HEK293 (cell line): ENCODE measurements at regions not wholly inside any gene's neighbourhood (a gene's known extent, or its start where the extent isn't known, plus 50 kb on each side); places are given as distances from the start of the nearest gene placed in this dataset.

ENCODE experiments used
- CTCF ChIA-PET: fragments of 350-600 bp; formaldehyde crosslinking; extraction: SDS; loops from one replicate; lab custom pipeline; 2021; ENCODE audit warnings: antibody characterized with exemption; lab: Yijun Ruan, JAX
- POLR2A ChIA-PET: fragments of 300-600 bp; formaldehyde crosslinking; extraction: SDS; loops from one replicate; lab custom pipeline; 2020; ENCODE audit warnings: antibody characterized with exemption, inconsistent platforms; lab: Yijun Ruan, JAX
- H3K27ac ChIP-seq: fragments of 200-500 bp; sonication (Bioruptor generic); 2 replicates; pipeline ENCODE4 v1.5.1; 2014; ENCODE audit warnings: low read depth, low read length, control low read depth, inconsistent platforms; ENCODE audit errors: extremely low read depth
- H3K36me3 ChIP-seq, 2 experiments: fragments of 200-500 bp in 1 of 2; sonication (Bioruptor generic) in 1 of 2; 1 replicate in 1 of 2; 2 replicates in 1 of 2; pipeline ENCODE4 v1.5.1; 2014 to 2017; ENCODE audit warnings: inconsistent platforms in 2 of 2, low read length in 2 of 2; ENCODE audit not compliant: control insufficient read depth in 2 of 2, insufficient read depth in 1 of 2
- H3K4me1 ChIP-seq: fragments of 200-500 bp; sonication (Bioruptor generic); 2 replicates; pipeline ENCODE4 v1.5.1; 2014; ENCODE audit warnings: mild to moderate bottlenecking, low read length, inconsistent platforms; ENCODE audit not compliant: control insufficient read depth, insufficient read depth
- H3K4me3 ChIP-seq: 2 replicates; pipeline ENCODE4 v1.5.1; 2011; ENCODE audit warnings: low read depth, mild to moderate bottlenecking, control low read depth, low read length, moderate library complexity
- H3K9me3 ChIP-seq: fragments of 200-500 bp; sonication (Bioruptor generic); 2 replicates; pipeline ENCODE4 v1.5.1; 2014; ENCODE audit warnings: low read depth, low read length, inconsistent platforms; ENCODE audit not compliant: control insufficient read depth, insufficient read depth
- GLIS1 ChIP-seq: fragments of 450-650 bp; formaldehyde crosslinking; IDR thresholded peaks from 2 replicates; pipeline ENCODE4 v1.5.1; 2016; ENCODE audit warnings: missing biosample characterization, missing genetic modification characterization
- HOXA7 ChIP-seq: sonication (generic); formaldehyde crosslinking; IDR thresholded peaks from 2 replicates; pipeline ENCODE4 v1.8.1; 2022; ENCODE audit warnings: missing genetic modification reagents, borderline replicate concordance
- HOXD13 ChIP-seq: sonication (generic); formaldehyde crosslinking; IDR thresholded peaks from 2 replicates; pipeline ENCODE4 v1.8.0; 2022; ENCODE audit warnings: missing genetic modification reagents, borderline replicate concordance
- TRIM28 ChIP-seq: IDR thresholded peaks from 2 replicates; pipeline ENCODE4 v1.6.1; 2011; ENCODE audit warnings: low read length, control low read depth, borderline replicate concordance
- ZNF157 ChIP-seq: fragments of 450-650 bp; formaldehyde crosslinking; IDR thresholded peaks from 2 replicates; pipeline ENCODE4 v1.5.1; 2016; ENCODE audit warnings: missing biosample characterization, missing genetic modification characterization
- ZNF2 ChIP-seq: fragments of 450-650 bp; formaldehyde crosslinking; IDR thresholded peaks from 2 replicates; pipeline ENCODE4 v1.5.1; 2016; ENCODE audit warnings: missing biosample characterization, missing genetic modification characterization
- ZNF211 ChIP-seq: fragments of 450-650 bp; formaldehyde crosslinking; IDR thresholded peaks from 2 replicates; pipeline ENCODE4 v1.5.1; 2016; ENCODE audit warnings: low read depth, missing biosample characterization, missing genetic modification characterization
- ZNF302 ChIP-seq: fragments of 450-650 bp; formaldehyde crosslinking; IDR thresholded peaks from 2 replicates; pipeline ENCODE4 v1.5.1; 2016; ENCODE audit warnings: missing biosample characterization, missing genetic modification characterization, low read depth
- ZNF350 ChIP-seq: fragments of 450-650 bp; formaldehyde crosslinking; IDR thresholded peaks from 2 replicates; pipeline ENCODE4 v1.5.0; 2017; ENCODE audit warnings: missing biosample characterization, mild to moderate bottlenecking, missing genetic modification characterization
- ZNF416 ChIP-seq: fragments of 450-650 bp; formaldehyde crosslinking; IDR thresholded peaks from 2 replicates; pipeline ENCODE4 v1.5.1; 2016; ENCODE audit warnings: missing biosample characterization, missing genetic modification characterization
- ZNF423 ChIP-seq: fragments of 450-650 bp; formaldehyde crosslinking; IDR thresholded peaks from 2 replicates; pipeline ENCODE4 v1.5.1; 2016; ENCODE audit warnings: missing biosample characterization, missing genetic modification characterization
- ZNF433 ChIP-seq: fragments of 450-650 bp; formaldehyde crosslinking; IDR thresholded peaks from 2 replicates; pipeline ENCODE4 v1.5.1; 2016; ENCODE audit warnings: missing biosample characterization, missing genetic modification characterization, low read depth
- ZNF514 ChIP-seq: fragments of 450-650 bp; formaldehyde crosslinking; IDR thresholded peaks from 2 replicates; pipeline ENCODE4 v1.5.1; 2016; ENCODE audit warnings: missing biosample characterization, missing genetic modification characterization
- ZNF521 ChIP-seq: fragments of 450-650 bp; formaldehyde crosslinking; IDR thresholded peaks from 2 replicates; pipeline ENCODE4 v1.5.1; 2017; ENCODE audit warnings: missing biosample characterization, mild to moderate bottlenecking, missing genetic modification characterization
- ZNF529 ChIP-seq: fragments of 450-650 bp; formaldehyde crosslinking; IDR thresholded peaks from 2 replicates; pipeline ENCODE4 v1.5.1; 2017; ENCODE audit warnings: missing genetic modification characterization, missing biosample characterization; ENCODE audit not compliant: insufficient replicate concordance
- ZNF555 ChIP-seq: fragments of 450-650 bp; formaldehyde crosslinking; conservative IDR thresholded peaks from 2 replicates; pipeline ENCODE4 v1.5.1; 2017; ENCODE audit warnings: missing biosample characterization, mild to moderate bottlenecking, missing genetic modification characterization, inconsistent platforms
- ZNF560 ChIP-seq: fragments of 450-650 bp; formaldehyde crosslinking; IDR thresholded peaks from 2 replicates; pipeline ENCODE4 v1.5.1; 2017; ENCODE audit warnings: missing biosample characterization, missing genetic modification characterization, borderline replicate concordance
- ZNF580 ChIP-seq: fragments of 450-650 bp; formaldehyde crosslinking; IDR thresholded peaks from 2 replicates; pipeline ENCODE4 v1.5.1; 2016; ENCODE audit warnings: missing biosample characterization, missing genetic modification characterization
- ZNF621 ChIP-seq: fragments of 450-650 bp; formaldehyde crosslinking; IDR thresholded peaks from 2 replicates; pipeline ENCODE4 v1.5.1; 2017; ENCODE audit warnings: missing biosample characterization, missing genetic modification characterization
- ZNF692 ChIP-seq: fragments of 450-650 bp; formaldehyde crosslinking; IDR thresholded peaks from 2 replicates; pipeline ENCODE4 v1.5.1; 2016; ENCODE audit warnings: missing biosample characterization, missing genetic modification characterization
- ZNF76 ChIP-seq: fragments of 450-650 bp; formaldehyde crosslinking; IDR thresholded peaks from 2 replicates; pipeline ENCODE4; 2016; ENCODE audit warnings: low read depth, missing biosample characterization, missing genetic modification characterization, borderline replicate concordance
- TF ChIP-seq, protein P1 (sequence below): fragments of 450-650 bp; formaldehyde crosslinking; IDR thresholded peaks from 2 replicates; pipeline ENCODE4 v1.5.1; 2016; ENCODE audit warnings: missing biosample characterization, missing genetic modification characterization
- TF ChIP-seq, protein P2 (sequence below): fragments of 450-650 bp; formaldehyde crosslinking; IDR thresholded peaks from 2 replicates; pipeline ENCODE4 v1.5.1; 2016; ENCODE audit warnings: missing biosample characterization, missing genetic modification characterization
- TF ChIP-seq, protein P3 (sequence below): fragments of 450-650 bp; formaldehyde crosslinking; IDR thresholded peaks from 2 replicates; pipeline ENCODE4 v1.5.1; 2016; ENCODE audit warnings: missing biosample characterization, missing genetic modification characterization

- TF ChIP-seq ZNF560 (tag by site-specific recombination) (no peak), ZNF302 (tag by site-specific recombination) (no peak), GLIS1 (no peak), ZNF2 (tag by site-specific recombination) (no peak), ZNF211 (tag by site-specific recombination) (no peak), ZNF692 (tag by site-specific recombination) (no peak), ZNF157 (tag by site-specific recombination) (no peak), ZNF350 (tag by site-specific recombination) (no peak), ZNF521 (no peak)
Observed at GRCh38 chr9:135306699-135307098, 172.9 kb upstream of the PPP1R26 start (continued).

DNA sequence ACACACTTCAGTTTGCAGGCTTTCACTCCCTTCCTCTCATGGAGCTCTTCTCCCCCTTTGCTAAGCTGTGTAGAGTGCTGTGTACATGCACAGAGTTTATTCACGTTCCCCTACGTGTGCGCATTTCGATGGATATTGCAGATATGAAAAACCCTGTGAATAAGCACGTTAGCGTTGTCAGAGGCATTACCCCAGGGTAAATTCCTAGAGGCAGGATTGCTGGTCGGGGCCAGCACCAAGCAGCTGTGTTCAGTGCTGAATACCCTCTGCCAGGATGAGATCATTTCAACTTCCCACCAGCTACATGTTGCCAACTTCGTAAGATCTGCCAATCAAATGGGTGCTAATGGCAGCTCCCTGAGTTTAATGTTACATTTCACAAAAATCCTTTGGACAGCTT, 172.3 kb upstream of the PPP1R26 start:
- Histone ChIP-seq H3K9me3 (no peaks in the 10 kb centered on the region; the same call in 1 of the 2 replicates), H3K27ac (no peak overlapping the region), H3K4me1 (no peaks in the 10 kb centered on the region), H3K36me3 (no peaks in the 10 kb centered on the region), H3K4me3 (no peak overlapping the region)
- ChIA-PET CTCF (no interaction called here), POLR2A (no interaction called here)
- TF ChIP-seq, protein P1, sequence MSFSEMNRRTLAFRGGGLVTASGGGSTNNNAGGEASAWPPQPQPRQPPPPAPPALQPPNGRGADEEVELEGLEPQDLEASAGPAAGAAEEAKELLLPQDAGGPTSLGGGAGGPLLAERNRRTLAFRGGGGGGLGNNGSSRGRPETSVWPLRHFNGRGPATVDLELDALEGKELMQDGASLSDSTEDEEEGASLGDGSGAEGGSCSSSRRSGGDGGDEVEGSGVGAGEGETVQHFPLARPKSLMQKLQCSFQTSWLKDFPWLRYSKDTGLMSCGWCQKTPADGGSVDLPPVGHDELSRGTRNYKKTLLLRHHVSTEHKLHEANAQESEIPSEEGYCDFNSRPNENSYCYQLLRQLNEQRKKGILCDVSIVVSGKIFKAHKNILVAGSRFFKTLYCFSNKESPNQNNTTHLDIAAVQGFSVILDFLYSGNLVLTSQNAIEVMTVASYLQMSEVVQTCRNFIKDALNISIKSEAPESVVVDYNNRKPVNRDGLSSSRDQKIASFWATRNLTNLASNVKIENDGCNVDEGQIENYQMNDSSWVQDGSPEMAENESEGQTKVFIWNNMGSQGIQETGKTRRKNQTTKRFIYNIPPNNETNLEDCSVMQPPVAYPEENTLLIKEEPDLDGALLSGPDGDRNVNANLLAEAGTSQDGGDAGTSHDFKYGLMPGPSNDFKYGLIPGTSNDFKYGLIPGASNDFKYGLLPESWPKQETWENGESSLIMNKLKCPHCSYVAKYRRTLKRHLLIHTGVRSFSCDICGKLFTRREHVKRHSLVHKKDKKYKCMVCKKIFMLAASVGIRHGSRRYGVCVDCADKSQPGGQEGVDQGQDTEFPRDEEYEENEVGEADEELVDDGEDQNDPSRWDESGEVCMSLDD (tag by site-specific recombination) = no peak
- TF ChIP-seq HOXD13 (CRISPR knock-in tag) = no peak
- TF ChIP-seq, protein P2, sequence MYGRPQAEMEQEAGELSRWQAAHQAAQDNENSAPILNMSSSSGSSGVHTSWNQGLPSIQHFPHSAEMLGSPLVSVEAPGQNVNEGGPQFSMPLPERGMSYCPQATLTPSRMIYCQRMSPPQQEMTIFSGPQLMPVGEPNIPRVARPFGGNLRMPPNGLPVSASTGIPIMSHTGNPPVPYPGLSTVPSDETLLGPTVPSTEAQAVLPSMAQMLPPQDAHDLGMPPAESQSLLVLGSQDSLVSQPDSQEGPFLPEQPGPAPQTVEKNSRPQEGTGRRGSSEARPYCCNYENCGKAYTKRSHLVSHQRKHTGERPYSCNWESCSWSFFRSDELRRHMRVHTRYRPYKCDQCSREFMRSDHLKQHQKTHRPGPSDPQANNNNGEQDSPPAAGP (tag by site-specific recombination) = no peak
- no peak for TF ChIP-seq HOXA7 (CRISPR knock-in tag)
- TF ChIP-seq ZNF76 (tag by site-specific recombination) = no peak
- no peak for TF ChIP-seq ZNF433 (tag by site-specific recombination)
- TF ChIP-seq, protein P3, sequence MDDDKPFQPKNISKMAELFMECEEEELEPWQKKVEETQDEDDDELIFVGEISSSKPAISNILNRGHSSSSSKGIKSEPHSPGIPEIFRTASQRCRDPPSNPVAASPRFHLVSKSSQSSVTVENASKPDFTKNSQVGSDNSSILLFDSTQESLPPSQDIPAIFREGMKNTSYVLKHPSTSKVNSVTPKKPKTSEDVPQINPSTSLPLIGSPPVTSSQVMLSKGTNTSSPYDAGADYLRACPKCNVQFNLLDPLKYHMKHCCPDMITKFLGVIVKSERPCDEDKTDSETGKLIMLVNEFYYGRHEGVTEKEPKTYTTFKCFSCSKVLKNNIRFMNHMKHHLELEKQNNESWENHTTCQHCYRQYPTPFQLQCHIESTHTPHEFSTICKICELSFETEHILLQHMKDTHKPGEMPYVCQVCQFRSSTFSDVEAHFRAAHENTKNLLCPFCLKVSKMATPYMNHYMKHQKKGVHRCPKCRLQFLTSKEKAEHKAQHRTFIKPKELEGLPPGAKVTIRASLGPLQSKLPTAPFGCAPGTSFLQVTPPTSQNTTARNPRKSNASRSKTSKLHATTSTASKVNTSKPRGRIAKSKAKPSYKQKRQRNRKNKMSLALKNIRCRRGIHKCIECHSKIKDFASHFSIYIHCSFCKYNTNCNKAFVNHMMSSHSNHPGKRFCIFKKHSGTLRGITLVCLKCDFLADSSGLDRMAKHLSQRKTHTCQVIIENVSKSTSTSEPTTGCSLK (tag by site-specific recombination) = no peak
- TF ChIP-seq ZNF555 (tag by site-specific recombination) = no peak
- no peak for TF ChIP-seq ZNF580
- no peak for TF ChIP-seq ZNF621 (tag by site-specific recombination)
- TF ChIP-seq ZNF423 (tag by site-specific recombination) = no peak
- TF ChIP-seq ZNF529 (tag by site-specific recombination) = no peak
- no peak for TF ChIP-seq ZNF416
- no peak for TF ChIP-seq TRIM28
- TF ChIP-seq ZNF514 (tag by site-specific recombination) = no peak
- TF ChIP-seq ZNF2 (tag by site-specific recombination) = no peak
